ENCODE measurements at regions not wholly inside any gene's neighbourhood (a gene's known extent, or its start where the extent isn't known, plus 50 kb on each side); places are given as distances from the start of the nearest gene placed in this dataset.
"Not testable (repeated sequence)": the region's sequence is repeated elsewhere in the genome, so short reads cannot be mapped to it uniquely, and the experiment has no call there.

GRCh38 chr2:221931251-221931991 lies 359.3 kb upstream of the EPHA4 start:
- in situ Hi-C loops (cut with MboI; ENCODE audit: low sequenced_read_pairs) = no loop called here

- in situ Hi-C loops (cut with MboI; ENCODE audit: low sequenced_read_pairs) = no loop called here
These were observed 357.2 kb upstream of the EPHA4 start for GRCh38 chr2:221929259-221929658.

GRCh38 chr2:221926327-221926726 lies 354.2 kb upstream of the EPHA4 start:
- in situ Hi-C loops (cut with MboI; ENCODE audit: low sequenced_read_pairs) = no loop called here

GRCh38 chr2:221924576-221924975 lies 352.5 kb upstream of the EPHA4 start:
- in situ Hi-C loops (cut with MboI; ENCODE audit: low sequenced_read_pairs) = no loop called here

- in situ Hi-C loops (cut with MboI; ENCODE audit: low sequenced_read_pairs) = no loop called here
These were observed 343.8 kb upstream of the EPHA4 start for GRCh38 chr2:221915926-221916325.

- in situ Hi-C loops (cut with MboI; ENCODE audit: low sequenced_read_pairs) = no loop called here
These were observed 342.3 kb upstream of the EPHA4 start for GRCh38 chr2:221914334-221914880.

- in situ Hi-C loops (cut with MboI; ENCODE audit: low sequenced_read_pairs) = no loop called here
These were observed 339.8 kb upstream of the EPHA4 start for GRCh38 chr2:221911890-221912289.

- in situ Hi-C loops (cut with MboI; ENCODE audit: low sequenced_read_pairs) = no loop called here
These were observed 339.2 kb upstream of the EPHA4 start for GRCh38 chr2:221911321-221911720.

GRCh38 chr2:221908518-221908917 lies 336.4 kb upstream of the EPHA4 start:
- in situ Hi-C loops (cut with MboI; ENCODE audit: low sequenced_read_pairs) = no loop called here

- in situ Hi-C loops (cut with MboI; ENCODE audit: low sequenced_read_pairs) = no loop called here
These were observed 325.6 kb upstream of the EPHA4 start for GRCh38 chr2:221897718-221898117.

GRCh38 chr2:221896505-221897151 lies 324.5 kb upstream of the EPHA4 start:
- in situ Hi-C loops (cut with MboI; ENCODE audit: low sequenced_read_pairs) = no loop called here

GRCh38 chr2:221895366-221896121 lies 323.4 kb upstream of the EPHA4 start:
- in situ Hi-C loops (cut with MboI; ENCODE audit: low sequenced_read_pairs) = no loop called here

GRCh38 chr2:221893501-221893900 lies 321.4 kb upstream of the EPHA4 start:
- in situ Hi-C loops (cut with MboI; ENCODE audit: low sequenced_read_pairs) = no loop called here

- in situ Hi-C loops (cut with MboI; ENCODE audit: low sequenced_read_pairs) = not testable (repeated sequence)
These were observed 319.9 kb upstream of the EPHA4 start for GRCh38 chr2:221892006-221892405.

GRCh38 chr2:221883976-221884375 lies 311.9 kb upstream of the EPHA4 start:
- in situ Hi-C loops (cut with MboI; ENCODE audit: low sequenced_read_pairs) = no loop called here

- in situ Hi-C loops (cut with MboI; ENCODE audit: low sequenced_read_pairs) = no loop called here
These were observed 303.9 kb upstream of the EPHA4 start for GRCh38 chr2:221876016-221876415.

- in situ Hi-C loops (cut with MboI; ENCODE audit: low sequenced_read_pairs) = no loop called here
These were observed 302.3 kb upstream of the EPHA4 start for GRCh38 chr2:221874444-221874843.

GRCh38 chr2:221857719-221858118 lies 285.6 kb upstream of the EPHA4 start:
- in situ Hi-C loops (cut with MboI; ENCODE audit: low sequenced_read_pairs) = no loop called here

- in situ Hi-C loops (cut with MboI; ENCODE audit: low sequenced_read_pairs) = no loop called here
These were observed 281.2 kb upstream of the EPHA4 start for GRCh38 chr2:221853297-221853696.

GRCh38 chr2:221851531-221852045 lies 279.5 kb upstream of the EPHA4 start:
- in situ Hi-C loops (cut with MboI; ENCODE audit: low sequenced_read_pairs) = no loop called here

- in situ Hi-C loops (cut with MboI; ENCODE audit: low sequenced_read_pairs) = no loop called here
These were observed 278.0 kb upstream of the EPHA4 start for GRCh38 chr2:221850076-221850475.
